ENCODE measurements at regions not wholly inside any gene's neighbourhood (a gene's known extent, or its start where the extent isn't known, plus 50 kb on each side); places are given as distances from the start of the nearest gene placed in this dataset.

GRCh38 chr4:111821342-111821741 is 323.9 kb upstream of the FAM241A start:
- no peaks in the 10 kb centered on the region for H3K79me2 ChIP-seq (ENCODE audit: insufficient read depth, low read length)
- no peaks in the 10 kb centered on the region for H3K27me3 ChIP-seq (ENCODE audit: insufficient read depth, low read length)
- H4K20me1 ChIP-seq (ENCODE audit: insufficient read depth, low read length), result no peaks in the 10 kb centered on the region
- no peaks in the 10 kb centered on the region for H3K4me1 ChIP-seq (ENCODE audit: insufficient read depth, low read length)
- TF ChIP-seq, protein P1, sequence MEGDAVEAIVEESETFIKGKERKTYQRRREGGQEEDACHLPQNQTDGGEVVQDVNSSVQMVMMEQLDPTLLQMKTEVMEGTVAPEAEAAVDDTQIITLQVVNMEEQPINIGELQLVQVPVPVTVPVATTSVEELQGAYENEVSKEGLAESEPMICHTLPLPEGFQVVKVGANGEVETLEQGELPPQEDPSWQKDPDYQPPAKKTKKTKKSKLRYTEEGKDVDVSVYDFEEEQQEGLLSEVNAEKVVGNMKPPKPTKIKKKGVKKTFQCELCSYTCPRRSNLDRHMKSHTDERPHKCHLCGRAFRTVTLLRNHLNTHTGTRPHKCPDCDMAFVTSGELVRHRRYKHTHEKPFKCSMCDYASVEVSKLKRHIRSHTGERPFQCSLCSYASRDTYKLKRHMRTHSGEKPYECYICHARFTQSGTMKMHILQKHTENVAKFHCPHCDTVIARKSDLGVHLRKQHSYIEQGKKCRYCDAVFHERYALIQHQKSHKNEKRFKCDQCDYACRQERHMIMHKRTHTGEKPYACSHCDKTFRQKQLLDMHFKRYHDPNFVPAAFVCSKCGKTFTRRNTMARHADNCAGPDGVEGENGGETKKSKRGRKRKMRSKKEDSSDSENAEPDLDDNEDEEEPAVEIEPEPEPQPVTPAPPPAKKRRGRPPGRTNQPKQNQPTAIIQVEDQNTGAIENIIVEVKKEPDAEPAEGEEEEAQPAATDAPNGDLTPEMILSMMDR (IDR thresholded peaks at IDR 0.05; ENCODE audit: extremely low read depth, low read depth, low read length), result no peak
- DNase-seq (ENCODE audit: insufficient read length, low spot score, missing footprints), result peak; percentile 38
- no peaks in the 10 kb centered on the region for H3K36me3 ChIP-seq (ENCODE audit: insufficient read depth, low read length)
- H3K4me3 ChIP-seq (ENCODE audit: insufficient read depth, low read length), result no peak overlapping the region
- no peak overlapping the region for H3K27ac ChIP-seq (ENCODE audit: low read depth, low read length)
- no peak overlapping the region for H2AFZ ChIP-seq (ENCODE audit: low read length)
- no peaks in the 10 kb centered on the region for H3K9me3 ChIP-seq (ENCODE audit: low read depth, low read length)
- no peak overlapping the region for H3K4me2 ChIP-seq (ENCODE audit: insufficient read depth, low read length)

DNA sequence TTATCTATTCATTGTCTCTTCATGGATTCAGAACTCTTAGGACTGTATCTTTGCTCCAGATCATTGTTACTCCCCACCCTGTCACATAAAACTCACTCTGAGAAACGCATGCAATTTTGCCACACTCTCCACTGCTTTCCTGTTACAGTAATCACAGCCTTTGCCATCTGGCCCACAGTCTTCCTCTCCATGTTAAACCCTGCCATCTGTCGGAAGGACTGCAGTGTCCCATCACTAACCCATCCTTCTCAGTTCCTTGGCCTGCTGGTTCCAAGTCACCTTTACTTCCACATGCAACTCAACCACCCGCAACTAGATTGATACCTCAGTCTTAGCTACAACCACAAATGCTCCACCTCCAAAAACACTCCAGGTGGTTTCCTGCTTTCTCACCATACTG is 308.7 kb upstream of the FAM241A start:
- H4K20me1 ChIP-seq (ENCODE audit: insufficient read depth, low read length), result no peaks in the 10 kb centered on the region
- TF ChIP-seq, protein P1 (IDR thresholded peaks at IDR 0.05; ENCODE audit: extremely low read depth, low read depth, low read length), result no peak
- no peak overlapping the region for H3K27ac ChIP-seq (ENCODE audit: low read depth, low read length)
- H2AFZ ChIP-seq (ENCODE audit: low read length), result no peak overlapping the region
- H3K79me2 ChIP-seq (ENCODE audit: insufficient read depth, low read length), result no peaks in the 10 kb centered on the region
- H3K9me3 ChIP-seq (ENCODE audit: low read depth, low read length), result no peaks in the 10 kb centered on the region
- H3K4me2 ChIP-seq (ENCODE audit: insufficient read depth, low read length), result no peak overlapping the region
- H3K4me1 ChIP-seq (ENCODE audit: insufficient read depth, low read length), result no peaks in the 10 kb centered on the region
- no peaks in the 10 kb centered on the region for H3K36me3 ChIP-seq (ENCODE audit: insufficient read depth, low read length)
- H3K4me3 ChIP-seq (ENCODE audit: insufficient read depth, low read length), result no peak overlapping the region
- DNase-seq (ENCODE audit: insufficient read length, low spot score, missing footprints), result no peak
- no peaks in the 10 kb centered on the region for H3K27me3 ChIP-seq (ENCODE audit: insufficient read depth, low read length)

DNA sequence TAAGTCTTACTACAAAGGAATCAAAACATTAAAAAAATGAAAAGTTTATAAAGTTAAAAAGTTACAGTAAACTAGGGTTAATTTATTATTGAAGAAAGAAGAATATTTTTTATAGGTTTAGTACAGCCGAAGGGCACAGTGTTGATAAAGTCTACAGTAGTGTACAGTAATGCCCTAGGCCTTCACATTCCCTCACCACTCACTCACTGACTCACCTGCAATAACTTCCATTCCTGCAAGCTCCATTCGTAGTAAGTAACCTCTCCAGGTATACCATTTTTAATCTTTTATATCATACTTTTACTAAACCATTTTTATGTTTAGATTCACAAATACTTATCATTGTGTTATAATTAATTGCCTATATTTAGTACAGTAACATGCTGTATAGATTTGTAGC is 307.5 kb upstream of the FAM241A start:
- no peak for DNase-seq (ENCODE audit: insufficient read length, low spot score, missing footprints)
- H3K27me3 ChIP-seq (ENCODE audit: insufficient read depth, low read length), result no peaks in the 10 kb centered on the region
- H2AFZ ChIP-seq (ENCODE audit: low read length), result no peak overlapping the region
- H3K36me3 ChIP-seq (ENCODE audit: insufficient read depth, low read length), result no peaks in the 10 kb centered on the region
- H3K79me2 ChIP-seq (ENCODE audit: insufficient read depth, low read length), result no peaks in the 10 kb centered on the region
- H3K4me3 ChIP-seq (ENCODE audit: insufficient read depth, low read length), result no peak overlapping the region
- TF ChIP-seq, protein P1 (IDR thresholded peaks at IDR 0.05; ENCODE audit: extremely low read depth, low read depth, low read length), result no peak
- no peak overlapping the region for H3K27ac ChIP-seq (ENCODE audit: low read depth, low read length)
- H4K20me1 ChIP-seq (ENCODE audit: insufficient read depth, low read length), result no peaks in the 10 kb centered on the region
- no peaks in the 10 kb centered on the region for H3K9me3 ChIP-seq (ENCODE audit: low read depth, low read length)
- no peak overlapping the region for H3K4me2 ChIP-seq (ENCODE audit: insufficient read depth, low read length)
- H3K4me1 ChIP-seq (ENCODE audit: insufficient read depth, low read length), result no peaks in the 10 kb centered on the region

- no peak for DNase-seq (ENCODE audit: insufficient read length, low spot score, missing footprints)
- TF ChIP-seq, protein P1 (IDR thresholded peaks at IDR 0.05; ENCODE audit: extremely low read depth, low read depth, low read length), result no peak
- no peak overlapping the region for H3K27ac ChIP-seq (ENCODE audit: low read depth, low read length)
These were observed 306.8 kb upstream of the FAM241A start for GRCh38 chr4:111838406-111838930.

More at GRCh38 chr4:111838406-111838930, 306.8 kb upstream of the FAM241A start:
- Histone ChIP-seq H3K79me2 (ENCODE audit: insufficient read depth, low read length) (no peaks in the 10 kb centered on the region), H4K20me1 (ENCODE audit: insufficient read depth, low read length) (no peaks in the 10 kb centered on the region), H3K4me2 (ENCODE audit: insufficient read depth, low read length) (no peak overlapping the region), H3K36me3 (ENCODE audit: insufficient read depth, low read length) (no peaks in the 10 kb centered on the region), H2AFZ (ENCODE audit: low read length) (no peak overlapping the region), H3K4me1 (ENCODE audit: insufficient read depth, low read length) (no peaks in the 10 kb centered on the region), H3K9me3 (ENCODE audit: low read depth, low read length) (no peaks in the 10 kb centered on the region), H3K27me3 (ENCODE audit: insufficient read depth, low read length) (no peaks in the 10 kb centered on the region), H3K4me3 (ENCODE audit: insufficient read depth, low read length) (no peak overlapping the region)

All from osteoblast (primary cell).